ENCODE measurements at regions not wholly inside any gene's neighbourhood (a gene's known extent, or its start where the extent isn't known, plus 50 kb on each side); places are given as distances from the start of the nearest gene placed in this dataset.

- Histone ChIP-seq H3K9me3 (replicated peaks; ENCODE audit: control insufficient read depth, insufficient read depth, low read length) (no peaks in the 10 kb centered on the region), H4K20me1 (replicated peaks; ENCODE audit: control insufficient read depth, extremely low read depth, insufficient read depth, low read length) (no peaks in the 10 kb centered on the region), H3K9ac (replicated peaks; ENCODE audit: extremely low read depth, insufficient read depth, low read length) (no peak overlapping the region), H3K27ac (ENCODE audit: insufficient read depth, low read depth, low read length) (no peak overlapping the region), H2AFZ (ENCODE audit: low read depth, low read length) (no peak overlapping the region), H3K36me3 (ENCODE audit: control insufficient read depth in 2 of 2, extremely low read depth in 1 of 2, insufficient read depth in 2 of 2, low read length in 2 of 2) (no peaks in the 10 kb centered on the region), H3K27me3 (ENCODE audit: control insufficient read depth in 2 of 2, insufficient read depth in 2 of 2, low read length in 2 of 2) (no peaks in the 10 kb centered on the region), H3K9me1 (replicated peaks; ENCODE audit: control insufficient read depth, extremely low read depth, insufficient read depth, low read length) (no peaks in the 10 kb centered on the region), H3K4me2 (ENCODE audit: insufficient read depth, low read length) (no peak overlapping the region), H3K4me3 (replicated peaks in 1 of 3; ENCODE audit: insufficient read depth in 1 of 3, low read depth in 1 of 3, low read length in 3 of 3) (no peak overlapping the region), H3K79me2 (ENCODE audit: control insufficient read depth, insufficient read depth, low read length) (no peaks in the 10 kb centered on the region), H3K4me1 (ENCODE audit: control insufficient read depth, extremely low read depth, insufficient read depth, low read length) (no peaks in the 10 kb centered on the region)
- ChIA-PET POLR2A (no interaction called here), CTCF (no interaction called here)
- DNase-seq (ENCODE audit: low read depth, low spot score) (no peak), FAIRE-seq (no peak)
- dilution Hi-C loops (cut with MboI; ENCODE audit: extremely low pct_ligation_motif_present, low sequenced_read_pairs) (no loop called here), intact Hi-C loops (cut with micrococcal nuclease) (no loop called here)
- TF ChIP-seq POLR2AphosphoS5 (IDR thresholded peaks at IDR 0.05; ENCODE audit: insufficient read depth, low read depth, low read length): no peak
- no peak for TF ChIP-seq EZH2 (IDR thresholded peaks at IDR 0.05; ENCODE audit: borderline replicate concordance, low read depth, low read length, severe bottlenecking)
- TF ChIP-seq MAX (IDR thresholded peaks at IDR 0.05; ENCODE audit: insufficient read depth, insufficient read length): no peak
- TF ChIP-seq GATA2 (IDR thresholded peaks at IDR 0.05; ENCODE audit: insufficient read depth, insufficient read length, low read depth, low read length): no peak
- TF ChIP-seq JUN (IDR thresholded peaks at IDR 0.05; ENCODE audit: borderline replicate concordance, insufficient read depth, insufficient read length, low read depth): no peak
- no peak for TF ChIP-seq FOS (IDR thresholded peaks at IDR 0.05; ENCODE audit: borderline replicate concordance, insufficient read depth, low read length)
- no peak for TF ChIP-seq POLR2A (IDR thresholded peaks at IDR 0.05; ENCODE audit: low read depth, low read length)
- TF ChIP-seq, protein P1, sequence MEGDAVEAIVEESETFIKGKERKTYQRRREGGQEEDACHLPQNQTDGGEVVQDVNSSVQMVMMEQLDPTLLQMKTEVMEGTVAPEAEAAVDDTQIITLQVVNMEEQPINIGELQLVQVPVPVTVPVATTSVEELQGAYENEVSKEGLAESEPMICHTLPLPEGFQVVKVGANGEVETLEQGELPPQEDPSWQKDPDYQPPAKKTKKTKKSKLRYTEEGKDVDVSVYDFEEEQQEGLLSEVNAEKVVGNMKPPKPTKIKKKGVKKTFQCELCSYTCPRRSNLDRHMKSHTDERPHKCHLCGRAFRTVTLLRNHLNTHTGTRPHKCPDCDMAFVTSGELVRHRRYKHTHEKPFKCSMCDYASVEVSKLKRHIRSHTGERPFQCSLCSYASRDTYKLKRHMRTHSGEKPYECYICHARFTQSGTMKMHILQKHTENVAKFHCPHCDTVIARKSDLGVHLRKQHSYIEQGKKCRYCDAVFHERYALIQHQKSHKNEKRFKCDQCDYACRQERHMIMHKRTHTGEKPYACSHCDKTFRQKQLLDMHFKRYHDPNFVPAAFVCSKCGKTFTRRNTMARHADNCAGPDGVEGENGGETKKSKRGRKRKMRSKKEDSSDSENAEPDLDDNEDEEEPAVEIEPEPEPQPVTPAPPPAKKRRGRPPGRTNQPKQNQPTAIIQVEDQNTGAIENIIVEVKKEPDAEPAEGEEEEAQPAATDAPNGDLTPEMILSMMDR (IDR thresholded peaks at IDR 0.05; ENCODE audit: extremely low read depth in 1 of 2, insufficient read depth in 1 of 2, low read depth in 1 of 2, low read length in 2 of 2): no peak
- TF ChIP-seq MYC (IDR thresholded peaks at IDR 0.05; ENCODE audit: low read depth, low read length): no peak
- no TSS peak for BruUV-seq (replicated peaks)
Observed at GRCh38 chr12:24153079-24153478, 203.6 kb upstream of the SOX5 start.
